ENCODE measurements at regions not wholly inside any gene's neighbourhood (a gene's known extent, or its start where the extent isn't known, plus 50 kb on each side); places are given as distances from the start of the nearest gene placed in this dataset.

DNA sequence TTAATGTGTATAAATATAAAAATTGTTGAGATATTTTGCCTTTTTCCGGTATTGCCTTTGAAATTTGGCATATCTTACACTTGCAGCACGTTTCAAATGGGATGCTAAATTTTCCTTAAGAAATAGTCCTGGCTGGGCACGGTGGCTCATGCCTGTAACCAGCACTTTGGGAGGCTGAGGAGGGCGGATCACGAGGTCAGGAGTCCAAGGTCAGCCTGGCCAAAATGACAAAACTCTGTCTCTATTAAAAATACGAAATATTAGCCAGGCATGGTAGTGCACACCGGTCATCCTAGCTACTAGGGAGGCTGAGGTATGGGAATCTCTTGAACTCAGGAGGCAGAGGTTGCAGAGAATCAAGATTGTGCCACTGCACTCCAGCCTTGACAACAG is 220.2 kb downstream of the PTEN start:
- no peak for DNase-seq

DNA sequence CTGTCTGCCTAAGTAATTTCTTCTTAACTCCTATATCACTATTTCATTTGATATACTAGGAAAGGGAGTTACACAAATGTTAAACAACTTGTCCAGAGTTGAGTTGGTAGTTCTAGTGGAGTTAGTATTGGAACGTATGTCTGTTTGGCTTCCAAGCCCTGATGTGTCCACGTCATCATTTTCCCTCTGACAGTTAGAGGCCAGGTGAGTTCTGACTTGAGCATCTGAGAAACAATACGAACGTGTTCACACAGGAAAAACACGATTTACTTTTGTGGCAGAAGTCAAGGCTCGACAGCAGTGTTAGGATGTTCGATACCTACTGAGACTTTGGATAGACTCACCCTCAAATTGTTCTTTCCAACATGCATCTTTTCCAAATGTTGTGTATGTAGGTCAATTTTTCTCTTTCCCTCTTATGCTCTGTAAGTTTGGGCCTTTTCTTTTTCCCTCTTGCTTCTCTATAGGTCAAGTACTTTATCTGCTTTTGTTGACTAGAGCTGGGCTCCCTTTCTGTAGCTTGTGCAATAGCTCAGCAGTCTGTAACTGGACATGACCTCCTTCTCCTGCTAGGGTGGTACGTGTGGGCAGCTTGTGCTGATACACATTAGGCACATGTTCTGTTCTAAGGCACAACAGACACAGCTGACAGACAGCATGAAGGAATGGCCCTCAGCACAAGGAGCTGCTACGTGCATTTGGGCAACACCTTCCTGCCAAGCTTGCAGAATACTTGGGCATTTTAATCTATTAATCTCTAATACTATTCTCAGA is 222.9 kb downstream of the PTEN start:
- DNase-seq = no peak

GRCh38 chr10:88088441-88089340 is 225.3 kb downstream of the PTEN start:
- DNase-seq = no peak

DNA sequence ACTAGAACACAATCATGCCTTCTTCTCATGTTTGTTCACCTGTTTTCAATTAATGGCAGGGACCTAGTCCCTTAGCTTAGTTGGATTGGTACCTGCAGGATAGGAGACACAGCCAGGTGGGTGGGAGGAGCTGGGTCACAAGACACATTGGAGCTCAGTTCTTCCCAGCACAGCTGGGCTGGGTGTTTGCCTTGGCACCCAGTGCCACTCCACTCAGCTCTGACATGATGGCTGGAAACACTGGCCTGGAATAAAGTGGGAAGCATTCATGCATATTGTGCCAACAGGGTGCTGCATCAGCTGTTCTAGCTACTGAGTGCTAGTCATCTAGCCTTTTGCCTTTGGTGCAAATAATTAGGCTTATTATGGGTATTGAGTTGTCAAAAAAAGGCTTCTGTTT is 226.1 kb downstream of the PTEN start:
- DNase-seq = no peak

GRCh38 chr10:88090568-88091214 is 227.3 kb downstream of the PTEN start:
- no peak for DNase-seq

DNA sequence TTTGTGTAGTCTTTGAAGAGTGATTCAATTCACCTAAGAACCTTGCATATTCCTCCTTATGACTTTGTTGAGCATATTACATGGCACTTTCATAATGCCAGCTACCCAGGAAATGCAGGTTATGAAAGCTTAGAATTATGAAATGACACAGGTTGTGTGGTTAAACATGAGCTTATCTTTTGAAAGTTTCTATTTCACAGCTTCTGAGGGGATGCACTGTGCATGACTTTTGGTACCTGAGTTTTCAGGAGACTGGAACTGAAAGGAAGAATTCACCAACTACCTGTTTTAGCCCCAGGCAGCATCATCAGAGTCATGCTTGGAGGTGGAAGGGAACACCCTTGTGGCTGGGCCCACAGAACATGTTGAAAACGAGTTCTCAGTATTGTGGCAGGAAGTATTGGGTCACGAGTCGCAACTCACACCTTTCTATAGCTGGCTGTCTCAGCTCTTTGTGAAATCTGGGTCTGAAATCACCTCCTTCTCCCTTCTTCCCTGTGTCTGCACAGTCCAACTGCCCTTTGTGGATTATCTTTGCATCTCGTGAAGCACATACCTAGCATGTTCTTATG is 228.2 kb downstream of the PTEN start:
- DNase-seq = peak; percentile 56

GRCh38 chr10:88092265-88092664 is 228.8 kb downstream of the PTEN start:
- DNase-seq = no peak

DNA sequence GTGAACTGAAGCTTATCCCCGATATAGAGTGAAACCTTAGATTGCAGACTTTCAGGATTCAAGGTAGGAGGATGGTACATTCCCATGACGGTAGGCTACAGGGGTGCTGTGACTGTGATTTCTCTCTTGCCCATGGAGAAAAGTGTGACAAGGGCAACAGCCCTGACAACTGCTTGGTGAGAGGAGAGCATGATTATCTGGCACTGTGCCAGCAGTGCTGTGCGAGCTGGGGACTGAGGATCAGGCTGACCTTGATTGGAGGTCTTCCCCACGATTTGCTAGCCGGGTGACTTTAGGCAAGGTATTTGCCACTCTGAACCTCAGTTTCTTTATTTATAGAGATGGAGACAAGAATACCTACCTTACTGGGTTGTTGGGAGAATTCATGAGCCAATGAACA is 229.5 kb downstream of the PTEN start:
- DNase-seq = no peak

GRCh38 chr10:88094795-88095194 is 231.4 kb downstream of the PTEN start:
- DNase-seq = no peak

DNA sequence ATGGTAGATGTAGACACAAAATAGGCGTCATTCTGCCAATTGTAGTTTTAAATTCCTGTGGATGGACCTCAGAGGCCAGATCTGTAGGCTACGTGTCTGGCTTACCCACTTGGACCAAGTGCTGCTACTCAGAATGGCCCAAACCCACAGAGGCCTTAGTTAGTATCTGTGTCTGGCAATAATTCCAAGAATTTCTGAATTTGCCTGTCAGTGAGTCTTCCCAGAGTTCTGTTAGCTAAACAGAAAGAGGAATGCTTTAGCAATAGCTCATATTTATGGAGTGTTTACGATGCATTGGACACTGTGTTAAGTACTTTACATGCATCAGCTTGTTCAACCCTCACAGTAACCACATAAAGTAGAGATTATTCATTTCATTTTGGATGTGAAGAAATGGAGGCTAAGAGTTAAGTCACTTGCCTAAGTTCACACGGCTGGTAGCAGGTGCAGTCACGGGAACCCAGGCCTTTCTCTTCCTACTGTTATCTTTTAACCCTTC is 231.8 kb downstream of the PTEN start:
- DNase-seq = no peak

DNA sequence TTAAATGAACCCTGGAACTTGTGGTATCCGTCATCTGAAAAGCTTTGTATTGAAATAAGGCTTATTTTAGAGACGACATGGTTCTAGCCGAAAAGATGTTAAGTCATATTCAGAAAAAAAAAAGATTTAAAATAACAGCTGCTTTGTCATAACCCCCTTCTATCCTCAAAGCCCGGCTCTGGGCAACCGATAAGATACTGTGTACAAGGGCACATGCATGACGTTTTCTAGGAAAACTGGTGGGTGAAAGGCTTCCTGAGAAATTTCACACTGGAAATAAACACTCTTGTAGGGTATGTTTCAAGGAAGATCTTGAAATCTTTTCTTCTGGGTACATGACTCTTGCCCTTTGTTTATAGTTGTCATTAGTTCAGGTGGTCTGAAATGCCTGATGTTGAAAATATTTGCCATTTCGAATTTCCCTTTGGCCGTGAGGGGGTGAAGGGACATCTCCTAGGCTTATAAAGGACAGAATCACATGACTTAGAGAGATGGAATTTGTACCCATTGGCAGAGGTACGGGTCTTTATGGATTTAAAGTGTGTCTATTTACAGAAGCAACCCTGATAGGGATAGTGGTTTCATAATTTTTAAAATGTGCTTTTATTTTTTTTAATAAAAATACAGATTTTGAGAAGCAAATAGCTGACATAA is 232.5 kb downstream of the PTEN start:
- no peak for DNase-seq

GRCh38 chr10:88097092-88097516 is 233.7 kb downstream of the PTEN start:
- DNase-seq = no peak

- DNase-seq = no peak
These were observed 234.1 kb downstream of the PTEN start for GRCh38 chr10:88097536-88097935.

DNA sequence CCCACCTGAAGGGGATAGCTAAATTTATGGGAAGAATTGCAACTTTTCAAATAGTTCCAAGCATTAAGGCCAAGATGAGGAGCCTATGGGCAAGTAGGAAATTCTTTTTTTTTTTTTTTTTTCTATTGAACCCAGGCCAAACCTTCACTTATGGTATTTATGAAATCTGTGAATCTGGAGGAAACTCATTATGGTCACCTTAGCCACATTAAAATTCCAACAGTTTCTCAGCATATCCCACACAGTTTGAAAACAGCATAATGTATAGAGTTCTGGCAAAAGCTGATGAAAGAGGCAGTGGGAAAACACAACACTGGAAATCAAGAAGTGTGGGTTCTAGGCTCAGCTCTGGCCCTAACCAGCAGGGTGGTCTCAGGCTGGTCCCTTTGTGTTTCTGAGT is 236.9 kb downstream of the PTEN start:
- no peak for DNase-seq

GRCh38 chr10:88101666-88102065 is 238.2 kb downstream of the PTEN start:
- no peak for DNase-seq

GRCh38 chr10:88103576-88103975 is 240.2 kb downstream of the PTEN start:
- no peak for DNase-seq

- no peak for DNase-seq
These were observed 240.8 kb downstream of the PTEN start for GRCh38 chr10:88104223-88104622.

DNA sequence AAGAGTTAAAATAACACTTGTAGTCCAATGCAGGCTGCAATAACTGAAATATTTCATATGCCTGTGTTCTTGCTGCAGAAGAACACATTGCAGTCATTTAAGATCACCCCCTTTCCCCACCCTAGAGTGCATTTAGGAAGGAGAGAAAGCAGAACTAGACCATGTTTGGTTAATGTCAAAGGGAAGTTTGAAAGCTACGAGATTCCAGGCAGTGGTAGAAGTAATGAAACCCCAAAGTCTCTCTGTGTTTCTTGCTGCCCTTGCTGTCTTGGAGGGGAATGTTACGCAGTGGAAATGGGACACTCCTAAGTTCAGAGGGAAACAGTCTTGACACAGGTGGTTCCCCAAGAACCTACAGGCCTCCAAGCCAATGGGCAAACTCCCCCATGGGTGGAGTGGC is 242.9 kb downstream of the PTEN start:
- no peak for DNase-seq

DNA sequence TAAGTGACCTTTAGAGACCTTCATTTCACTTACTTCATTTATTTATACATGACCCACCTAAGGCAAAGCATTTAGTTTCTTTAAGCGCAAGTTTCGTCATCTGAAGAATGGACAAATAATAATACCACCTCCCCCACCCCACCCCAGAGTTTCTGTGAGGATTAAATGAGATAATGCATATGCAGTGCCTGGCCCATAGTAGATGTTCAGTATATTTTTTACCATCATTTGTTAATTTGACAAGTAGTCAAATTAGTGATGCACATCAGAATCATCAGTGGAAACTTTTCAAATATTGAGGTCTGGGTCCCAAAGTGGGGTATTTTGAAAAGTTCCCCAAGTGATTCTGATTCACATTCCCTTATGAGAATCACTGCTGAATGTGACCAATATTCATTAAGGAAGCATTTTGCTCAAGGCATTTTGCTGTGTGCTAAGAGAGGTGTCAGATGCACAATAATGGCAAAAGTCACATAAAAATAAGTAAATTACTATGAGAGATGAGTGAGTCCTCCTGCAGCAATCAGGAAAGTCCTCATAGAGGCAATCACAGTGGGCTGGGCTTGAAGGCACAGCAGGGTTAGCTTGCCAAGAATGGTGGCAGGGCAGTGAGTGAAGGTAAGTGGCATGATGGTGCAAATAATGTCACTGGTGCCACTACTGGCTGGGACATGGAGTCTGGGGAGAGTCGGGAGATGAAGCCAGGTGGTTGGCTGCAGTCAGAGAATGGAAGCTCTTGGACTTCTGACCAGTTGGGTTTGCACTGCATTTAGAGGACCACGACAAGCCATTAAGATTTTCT is 244.1 kb downstream of the PTEN start:
- no peak for DNase-seq

- DNase-seq = no peak
These were observed 244.7 kb downstream of the PTEN start for GRCh38 chr10:88108115-88108610.

GRCh38 chr10:88110355-88110754 is 246.9 kb downstream of the PTEN start:
- no peak for DNase-seq

Measured in stimulated activated CD4-positive, alpha-beta T cell treated with anti-CD3 and anti-CD28 coated beads, Interleukin-12 subunit alpha, Interleukin-12 subunit beta, amount 100 ng/mL, for 4 hours (primary cell).